CD8-positive, alpha-beta memory T cell (primary cell): ENCODE measurements at regions not wholly inside any gene's neighbourhood (a gene's known extent, or its start where the extent isn't known, plus 50 kb on each side); places are given as distances from the start of the nearest gene placed in this dataset.

Experiments used
- CTCF ChIA-PET: fragments of 350-600 bp; sonication (Branson Sonifier 250); formaldehyde crosslinking; loops from one replicate; lab custom pipeline; 2021; ENCODE audit warnings: antibody characterized with exemption; lab: Charles Lee
- POLR2A ChIA-PET: fragments of 350-600 bp; sonication (Branson Sonifier 250); formaldehyde crosslinking; loops from one replicate; lab custom pipeline; 2021; ENCODE audit warnings: antibody characterized with exemption; lab: Charles Lee
- DNase-seq, 5 donors: peaks; one replicate each; pipeline versions ENCODE4 v3.0.0 to v3.0.0-alpha.2; 2020 to 2022; ENCODE audit warnings: mixed read lengths in 1 of 5
- H3K27ac ChIP-seq: one replicate; pipeline ENCODE4 v1.7.0; 2013; ENCODE audit warnings: low read depth, mild to moderate bottlenecking, low read length, moderate library complexity
- H3K27me3 ChIP-seq: 2 replicates; pipeline ENCODE4 v1.7.0; 2013; ENCODE audit warnings: low read length, mild to moderate bottlenecking; ENCODE audit not compliant: insufficient read depth, poor library complexity, severe bottlenecking
- H3K36me3 ChIP-seq: 2 replicates; pipeline ENCODE4 v1.7.0; 2013; ENCODE audit warnings: mild to moderate bottlenecking, low read length, moderate library complexity; ENCODE audit not compliant: insufficient read depth
- H3K4me1 ChIP-seq: 2 replicates; pipeline ENCODE4 v1.7.0; 2013; ENCODE audit warnings: mild to moderate bottlenecking, low read length, moderate library complexity; ENCODE audit not compliant: insufficient read depth
- H3K4me3 ChIP-seq: 2 replicates; pipeline ENCODE4 v1.7.0; 2013; ENCODE audit warnings: mild to moderate bottlenecking, low read length
- H3K9me3 ChIP-seq: 2 replicates; pipeline ENCODE4 v1.7.0; 2013; ENCODE audit warnings: mild to moderate bottlenecking, low read length
- H3K27ac Mint-ChIP-seq, 8 donors: one replicate each; pipeline ENCODE4 v1.8.0; 2020 to 2021; ENCODE audit warnings: mixed read lengths in 8 of 8, mild to moderate bottlenecking in 6 of 8, inconsistent platforms in 3 of 8, moderate library complexity in 3 of 8
- H3K27me3 Mint-ChIP-seq, 2 donors: one replicate each; pipeline ENCODE4 v1.8.0; 2020 to 2021; ENCODE audit warnings: mixed read lengths in 2 of 2, mild to moderate bottlenecking in 1 of 2, moderate library complexity in 1 of 2
- H3K36me3 Mint-ChIP-seq, 3 donors: one replicate each; pipeline ENCODE4 v1.8.0; 2020 to 2021; ENCODE audit warnings: mixed read lengths in 3 of 3, inconsistent platforms in 1 of 3, mild to moderate bottlenecking in 1 of 3
- H3K4me1 Mint-ChIP-seq, 3 donors: one replicate each; pipeline ENCODE4 v1.8.0; 2020 to 2021; ENCODE audit warnings: mixed read lengths in 3 of 3, inconsistent platforms in 1 of 3, mild to moderate bottlenecking in 1 of 3
- H3K4me3 Mint-ChIP-seq, 7 donors: one replicate each; pipeline ENCODE4 v1.8.0; 2020 to 2021; ENCODE audit warnings: mixed read lengths in 7 of 7, mild to moderate bottlenecking in 6 of 7, moderate library complexity in 4 of 7, inconsistent platforms in 2 of 7
- H3K9me3 Mint-ChIP-seq, 5 donors: one replicate each; pipeline ENCODE4 v1.8.0; 2020 to 2022; ENCODE audit warnings: mixed read lengths in 5 of 5, mild to moderate bottlenecking in 3 of 5, moderate library complexity in 2 of 5, inconsistent platforms in 1 of 5

DNA sequence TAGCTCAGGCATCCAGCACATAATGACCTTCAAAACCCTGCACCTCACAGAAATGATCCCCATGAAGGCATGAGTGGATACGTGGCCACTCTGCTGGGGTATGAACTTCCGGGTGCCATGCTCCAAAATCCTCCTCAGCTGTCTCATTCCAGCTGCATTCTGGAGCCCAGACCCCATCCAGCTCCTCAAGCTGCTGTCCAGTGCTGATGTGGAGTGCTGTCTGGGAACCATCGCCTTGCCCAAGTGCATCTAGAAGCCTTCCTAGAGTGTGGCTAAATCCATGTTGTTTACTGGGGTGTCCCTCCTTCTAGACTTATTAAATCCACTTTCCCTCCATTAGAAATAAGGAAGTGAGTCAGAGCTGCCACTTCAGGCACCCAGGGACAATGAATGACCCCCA lies 130.8 kb upstream of the PTPRT start:
- no peaks in the 10 kb centered on the region for H3K36me3 Mint-ChIP-seq
- no peaks in the 10 kb centered on the region for H3K4me1 Mint-ChIP-seq
- H3K4me3 ChIP-seq, result no peak overlapping the region
- ChIA-PET CTCF (no interaction called here), POLR2A (no interaction called here)
- no peaks in the 10 kb centered on the region for H3K9me3 ChIP-seq
- H3K27ac Mint-ChIP-seq, result no peak overlapping the region
- H3K27me3 Mint-ChIP-seq, result no peaks in the 10 kb centered on the region
- no peaks in the 10 kb centered on the region for H3K4me1 ChIP-seq
- no peak overlapping the region for H3K27ac ChIP-seq
- peaks cover 0 to 3% (median 0%) of the 10 kb centered on the region in 5 donors for H3K9me3 Mint-ChIP-seq
- DNase-seq, result no peak
- no peaks in the 10 kb centered on the region for H3K27me3 ChIP-seq
- no peak overlapping the region for H3K4me3 Mint-ChIP-seq
- no peaks in the 10 kb centered on the region for H3K36me3 ChIP-seq

DNA sequence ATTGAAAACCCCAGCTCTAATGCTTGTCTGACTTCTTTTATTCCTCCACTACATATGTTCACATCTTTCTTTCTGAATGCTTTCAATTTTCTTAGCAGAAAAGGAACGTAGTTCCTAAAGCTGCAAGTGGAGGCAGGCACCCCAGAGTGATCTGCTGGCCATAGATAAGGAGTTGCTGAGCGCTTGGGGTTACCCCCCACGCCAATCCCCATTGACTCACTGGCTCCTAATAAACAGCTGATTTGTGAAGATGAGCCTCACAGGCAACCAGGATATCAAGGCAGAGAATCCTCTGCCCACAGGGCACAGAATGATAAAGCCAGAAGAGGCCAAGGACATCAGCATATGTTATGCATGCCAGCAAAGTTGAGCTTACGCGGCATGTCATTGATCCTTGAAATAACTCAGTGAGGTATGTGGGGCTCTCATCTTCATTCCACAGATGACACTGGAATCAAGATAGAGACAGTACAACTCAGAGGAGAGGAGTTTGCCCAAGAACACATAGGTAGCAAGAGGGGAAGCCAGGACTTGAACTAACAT lies 129.1 kb upstream of the PTPRT start:
- no peaks in the 10 kb centered on the region for H3K9me3 ChIP-seq
- no peaks in the 10 kb centered on the region for H3K4me1 ChIP-seq
- Mint-ChIP-seq H3K27ac (no peak overlapping the region), H3K9me3 (peaks cover 0 to 3% (median 0%) of the 10 kb centered on the region in 5 donors), H3K4me3 (no peak overlapping the region), H3K27me3 (no peaks in the 10 kb centered on the region), H3K36me3 (no peaks in the 10 kb centered on the region), H3K4me1 (no peaks in the 10 kb centered on the region)
- H3K4me3 ChIP-seq, result no peak overlapping the region
- ChIA-PET POLR2A (no interaction called here), CTCF (no interaction called here)
- no peaks in the 10 kb centered on the region for H3K36me3 ChIP-seq
- no peak for DNase-seq
- H3K27ac ChIP-seq, result no peak overlapping the region
- H3K27me3 ChIP-seq, result no peaks in the 10 kb centered on the region

DNA sequence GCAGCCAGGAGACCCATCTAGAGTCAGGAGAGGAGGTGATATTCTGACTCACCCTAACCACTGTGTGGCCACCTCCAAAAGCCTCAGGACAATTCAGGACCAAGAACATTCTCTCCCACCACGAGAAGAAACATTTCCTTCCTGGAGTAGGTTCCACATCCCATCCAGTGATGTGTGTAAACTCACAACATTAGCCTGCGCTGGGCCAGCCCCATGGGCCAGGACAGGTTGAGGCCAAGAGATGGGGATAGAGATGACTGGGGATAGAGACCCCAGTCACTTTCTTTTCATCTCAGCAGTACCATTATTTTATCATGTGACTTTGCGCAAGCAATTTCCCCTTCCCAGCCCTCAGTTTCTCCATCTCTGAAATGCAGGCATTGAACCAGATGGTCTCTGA lies 126.6 kb upstream of the PTPRT start:
- H3K9me3 Mint-ChIP-seq, result no peaks in the 10 kb centered on the region
- Histone ChIP-seq H3K27ac (no peak overlapping the region), H3K36me3 (no peaks in the 10 kb centered on the region), H3K4me1 (no peaks in the 10 kb centered on the region), H3K27me3 (no peaks in the 10 kb centered on the region), H3K9me3 (no peaks in the 10 kb centered on the region), H3K4me3 (no peak overlapping the region)
- H3K36me3 Mint-ChIP-seq, result no peaks in the 10 kb centered on the region
- ChIA-PET POLR2A (no interaction called here), CTCF (no interaction called here)
- no peak overlapping the region for H3K4me3 Mint-ChIP-seq
- no peak for DNase-seq
- peaks cover 0 to 4% of the 10 kb centered on the region in 2 donors for H3K27me3 Mint-ChIP-seq
- no peaks in the 10 kb centered on the region for H3K4me1 Mint-ChIP-seq
- no peak overlapping the region for H3K27ac Mint-ChIP-seq

DNA sequence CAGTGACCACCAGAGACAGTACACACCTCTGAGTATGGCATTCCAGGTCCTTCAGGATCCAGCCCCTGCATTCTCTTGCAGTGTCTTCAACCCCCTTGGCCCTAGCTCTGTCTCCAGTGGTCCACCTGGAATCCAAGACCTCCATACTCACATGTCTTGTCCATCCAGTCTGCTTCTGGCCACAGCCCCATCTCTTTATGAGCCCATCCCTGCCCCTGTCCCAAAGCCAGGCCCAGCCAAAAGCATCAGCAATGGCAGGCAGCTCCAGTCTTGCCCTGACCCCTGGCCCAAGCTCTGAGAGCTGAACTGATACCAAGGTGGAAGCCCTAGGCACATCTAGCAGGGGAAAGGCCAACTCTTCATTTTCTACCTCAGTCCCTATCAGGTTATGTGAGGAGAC lies 119.6 kb upstream of the PTPRT start:
- H3K36me3 Mint-ChIP-seq, result no peaks in the 10 kb centered on the region
- no peak overlapping the region for H3K27ac ChIP-seq
- H3K27ac Mint-ChIP-seq, result no peak overlapping the region
- DNase-seq, result no peak
- peaks cover 0 to 4% (median 2%) of the 10 kb centered on the region in 5 donors for H3K9me3 Mint-ChIP-seq
- no peaks in the 10 kb centered on the region for H3K27me3 ChIP-seq
- H3K27me3 Mint-ChIP-seq, result peaks cover 0 to 4% of the 10 kb centered on the region in 2 donors
- CTCF ChIA-PET, result no interaction called here
- H3K9me3 ChIP-seq, result no peaks in the 10 kb centered on the region
- H3K4me1 Mint-ChIP-seq, result no peaks in the 10 kb centered on the region
- H3K4me1 ChIP-seq, result no peaks in the 10 kb centered on the region
- H3K36me3 ChIP-seq, result no peaks in the 10 kb centered on the region
- POLR2A ChIA-PET, result no interaction called here
- no peak overlapping the region for H3K4me3 ChIP-seq
- no peak overlapping the region for H3K4me3 Mint-ChIP-seq

DNA sequence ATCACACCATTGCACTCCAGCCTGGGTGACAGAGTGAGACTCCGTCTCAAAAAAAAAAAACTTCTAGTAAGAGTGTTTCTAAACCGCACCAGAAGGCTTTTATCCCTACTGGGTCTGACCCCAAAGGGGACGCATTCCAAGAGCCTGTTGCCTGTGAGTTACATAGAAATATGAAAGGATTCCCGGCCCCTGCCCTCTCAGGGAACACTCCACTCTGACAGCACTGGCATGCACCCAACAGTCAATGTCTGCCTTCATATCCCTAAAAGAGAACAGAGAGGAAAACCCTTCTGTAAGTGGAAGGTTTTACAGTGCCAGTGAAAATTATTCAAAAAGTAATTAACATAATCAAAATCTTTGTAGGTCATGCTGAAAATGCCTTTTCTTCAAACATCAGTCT lies 117.1 kb upstream of the PTPRT start:
- no peak for DNase-seq
- H3K4me3 Mint-ChIP-seq, result no peak overlapping the region
- H3K9me3 Mint-ChIP-seq, result peaks cover 0 to 4% (median 2%) of the 10 kb centered on the region in 5 donors
- peaks cover 4 to 8% of the 10 kb centered on the region in 2 donors for H3K27me3 Mint-ChIP-seq
- CTCF ChIA-PET, result no interaction called here
- Histone ChIP-seq H3K4me1 (no peaks in the 10 kb centered on the region), H3K36me3 (no peaks in the 10 kb centered on the region), H3K9me3 (no peaks in the 10 kb centered on the region), H3K27ac (no peak overlapping the region), H3K27me3 (no peaks in the 10 kb centered on the region), H3K4me3 (no peak overlapping the region)
- no peaks in the 10 kb centered on the region for H3K36me3 Mint-ChIP-seq
- POLR2A ChIA-PET, result no interaction called here
- no peaks in the 10 kb centered on the region for H3K4me1 Mint-ChIP-seq
- H3K27ac Mint-ChIP-seq, result no peak overlapping the region

DNA sequence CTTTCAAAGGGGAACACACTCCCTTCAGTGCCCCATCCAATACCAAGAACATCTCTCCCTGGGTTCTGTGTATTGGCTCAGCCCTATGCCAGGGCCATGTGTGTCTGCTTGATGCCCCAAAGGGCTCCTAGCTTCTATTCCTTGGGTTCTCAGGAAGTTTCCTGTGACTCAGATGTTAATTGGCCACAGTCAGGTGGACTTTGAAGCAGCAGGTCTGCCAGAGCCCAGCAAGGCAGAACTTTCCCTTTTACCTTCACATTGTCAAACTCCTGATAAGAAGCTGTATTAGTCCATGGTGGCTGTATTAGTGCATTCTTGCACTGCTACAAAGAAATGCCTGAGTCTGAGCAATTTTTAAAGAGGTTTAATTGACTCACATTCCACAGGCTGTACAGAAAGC lies 116.0 kb upstream of the PTPRT start:
- Histone ChIP-seq H3K4me1 (no peaks in the 10 kb centered on the region), H3K4me3 (no peak overlapping the region), H3K27ac (no peak overlapping the region), H3K27me3 (no peaks in the 10 kb centered on the region), H3K36me3 (no peaks in the 10 kb centered on the region), H3K9me3 (no peaks in the 10 kb centered on the region)
- DNase-seq, result no peak
- Mint-ChIP-seq H3K4me3 (no peak overlapping the region), H3K27ac (no peak overlapping the region), H3K27me3 (peaks cover 5 to 9% of the 10 kb centered on the region in 2 donors), H3K4me1 (no peaks in the 10 kb centered on the region), H3K9me3 (peaks cover 0 to 4% (median 2%) of the 10 kb centered on the region in 5 donors), H3K36me3 (no peaks in the 10 kb centered on the region)
- POLR2A ChIA-PET, result no interaction called here
- CTCF ChIA-PET, result no interaction called here

DNA sequence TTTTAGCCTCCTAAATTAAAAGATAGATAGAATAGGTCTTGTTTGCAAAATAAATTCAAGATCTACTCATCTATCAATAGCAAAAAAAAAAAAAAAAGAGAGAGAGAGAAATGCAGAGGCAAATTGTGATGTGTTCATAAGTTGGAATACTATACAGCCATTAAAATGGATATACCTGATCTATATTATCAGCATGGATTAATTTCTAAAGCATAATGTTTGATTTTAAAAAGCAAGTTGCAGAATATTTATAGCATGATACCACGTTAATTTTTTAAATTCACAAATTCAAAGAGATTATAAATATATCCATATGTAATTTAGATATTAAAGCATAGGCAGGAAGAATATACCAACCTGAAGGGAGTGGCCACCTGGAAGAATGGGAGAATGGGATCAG lies 114.9 kb upstream of the PTPRT start:
- H3K4me3 ChIP-seq, result no peak overlapping the region
- no peaks in the 10 kb centered on the region for H3K9me3 ChIP-seq
- H3K27me3 Mint-ChIP-seq, result peaks cover 5 to 9% of the 10 kb centered on the region in 2 donors
- no peaks in the 10 kb centered on the region for H3K27me3 ChIP-seq
- peaks cover 0 to 4% (median 2%) of the 10 kb centered on the region in 5 donors for H3K9me3 Mint-ChIP-seq
- POLR2A ChIA-PET, result no interaction called here
- H3K36me3 Mint-ChIP-seq, result no peaks in the 10 kb centered on the region
- CTCF ChIA-PET, result no interaction called here
- H3K4me3 Mint-ChIP-seq, result no peak overlapping the region
- DNase-seq, result no peak
- H3K36me3 ChIP-seq, result no peaks in the 10 kb centered on the region
- H3K4me1 ChIP-seq, result no peaks in the 10 kb centered on the region
- no peak overlapping the region for H3K27ac Mint-ChIP-seq
- no peak overlapping the region for H3K27ac ChIP-seq
- H3K4me1 Mint-ChIP-seq, result no peaks in the 10 kb centered on the region

DNA sequence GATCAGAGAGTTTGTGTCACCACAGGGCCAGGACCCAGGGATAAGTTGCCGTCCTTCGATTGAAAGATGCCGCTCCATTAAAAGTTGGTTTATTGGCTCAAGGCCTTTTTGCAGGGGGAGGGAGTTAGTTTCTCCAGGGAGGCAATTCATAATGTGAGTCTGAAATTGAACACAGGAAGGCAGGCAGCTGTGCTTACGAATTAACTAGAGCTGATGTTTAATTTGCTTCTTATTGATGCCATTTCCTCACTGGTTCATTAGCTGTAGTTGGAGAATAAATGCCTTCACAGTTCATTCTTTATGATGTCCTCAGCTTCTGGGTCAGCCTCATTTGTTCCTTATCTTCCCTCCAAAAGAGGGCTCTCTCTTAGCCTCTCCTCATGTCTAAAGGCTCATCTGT lies 113.2 kb upstream of the PTPRT start:
- Mint-ChIP-seq H3K9me3 (peaks cover 0 to 2% (median 0%) of the 10 kb centered on the region in 5 donors), H3K36me3 (no peaks in the 10 kb centered on the region), H3K27me3 (peaks cover 5 to 9% of the 10 kb centered on the region in 2 donors), H3K27ac (no peak overlapping the region), H3K4me1 (no peaks in the 10 kb centered on the region), H3K4me3 (no peak overlapping the region)
- ChIA-PET CTCF (no interaction called here), POLR2A (no interaction called here)
- Histone ChIP-seq H3K9me3 (no peaks in the 10 kb centered on the region), H3K4me1 (no peaks in the 10 kb centered on the region), H3K27me3 (no peaks in the 10 kb centered on the region), H3K27ac (no peak overlapping the region), H3K36me3 (no peaks in the 10 kb centered on the region), H3K4me3 (no peak overlapping the region)
- DNase-seq, result no peak

DNA sequence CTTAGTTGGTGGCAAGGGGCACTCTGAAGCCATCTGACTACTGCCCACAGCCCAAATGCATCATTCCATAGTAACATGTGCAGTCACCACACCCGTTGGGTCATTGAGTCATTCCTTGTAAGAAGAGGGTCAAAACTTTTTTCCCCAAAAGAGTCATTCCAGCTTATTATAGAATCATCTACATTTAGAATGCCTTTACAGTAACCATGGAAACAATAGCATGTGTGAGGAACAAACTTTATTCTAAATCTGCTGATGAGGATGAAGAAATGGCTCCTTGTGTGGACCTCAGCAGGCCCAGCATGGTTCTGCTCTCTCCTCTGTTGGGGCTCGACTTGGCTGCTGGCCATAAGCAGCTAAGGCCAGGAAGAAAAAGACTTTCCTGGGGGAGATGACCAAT lies 111.2 kb upstream of the PTPRT start:
- no peaks in the 10 kb centered on the region for H3K9me3 ChIP-seq
- Mint-ChIP-seq H3K4me1 (no peaks in the 10 kb centered on the region), H3K9me3 (peaks cover 0 to 4% (median 0%) of the 10 kb centered on the region in 5 donors), H3K27ac (no peak overlapping the region), H3K4me3 (no peak overlapping the region), H3K36me3 (no peaks in the 10 kb centered on the region), H3K27me3 (peaks cover 5 to 9% of the 10 kb centered on the region in 2 donors)
- no peak overlapping the region for H3K27ac ChIP-seq
- no peak overlapping the region for H3K4me3 ChIP-seq
- ChIA-PET CTCF (no interaction called here), POLR2A (no interaction called here)
- H3K27me3 ChIP-seq, result no peaks in the 10 kb centered on the region
- DNase-seq, result no peak
- no peaks in the 10 kb centered on the region for H3K36me3 ChIP-seq
- no peaks in the 10 kb centered on the region for H3K4me1 ChIP-seq
